Neutrophil (primary cell): ENCODE measurements at regions not wholly inside any gene's neighbourhood (a gene's known extent, or its start where the extent isn't known, plus 50 kb on each side); places are given as distances from the start of the nearest gene placed in this dataset.

ENCODE experiments used
- H3K27ac ChIP-seq: fragments of 200-600 bp; sonication (generic); 2 replicates; pipeline ENCODE4 v1.5.1; 2016; ENCODE audit warnings: mild to moderate bottlenecking, moderate library complexity
- H3K27me3 ChIP-seq: fragments of 200-600 bp; sonication (generic); 2 replicates; pipeline ENCODE4 v1.6.0; 2016; ENCODE audit warnings: mild to moderate bottlenecking
- H3K36me3 ChIP-seq: fragments of 200-600 bp; sonication (generic); 2 replicates; pipeline ENCODE4 v1.5.1; 2017
- H3K4me1 ChIP-seq, 2 experiments: fragments of 200-600 bp in 1 of 2; sonication (generic) in 1 of 2; 1 replicate in 1 of 2; 2 replicates in 1 of 2; pipeline versions ENCODE4 v1.5.1 to v1.6.1; 2013 to 2016; ENCODE audit warnings: low read depth in 1 of 2, low read length in 1 of 2, mild to moderate bottlenecking in 1 of 2, moderate library complexity in 1 of 2; ENCODE audit not compliant: control insufficient read depth in 1 of 2, insufficient read depth in 1 of 2
- H3K4me3 ChIP-seq, 2 experiments: fragments of 200-600 bp in 1 of 2; sonication (generic) in 1 of 2; 1 replicate in 1 of 2; 2 replicates in 1 of 2; pipeline ENCODE4 v1.5.1; 2013 to 2016; ENCODE audit warnings: low read depth in 1 of 2, low read length in 1 of 2, mild to moderate bottlenecking in 1 of 2, moderate library complexity in 1 of 2
- H3K9me3 ChIP-seq: fragments of 200-600 bp; sonication (generic); 2 replicates; pipeline ENCODE4 v1.5.1; 2016
- TF ChIP-seq, protein P1 (sequence below): fragments of 200-600 bp; sonication (generic); IDR thresholded peaks from 2 replicates; pipeline ENCODE4 v1.5.1; 2016; ENCODE audit warnings: antibody characterized with exemption

DNA sequence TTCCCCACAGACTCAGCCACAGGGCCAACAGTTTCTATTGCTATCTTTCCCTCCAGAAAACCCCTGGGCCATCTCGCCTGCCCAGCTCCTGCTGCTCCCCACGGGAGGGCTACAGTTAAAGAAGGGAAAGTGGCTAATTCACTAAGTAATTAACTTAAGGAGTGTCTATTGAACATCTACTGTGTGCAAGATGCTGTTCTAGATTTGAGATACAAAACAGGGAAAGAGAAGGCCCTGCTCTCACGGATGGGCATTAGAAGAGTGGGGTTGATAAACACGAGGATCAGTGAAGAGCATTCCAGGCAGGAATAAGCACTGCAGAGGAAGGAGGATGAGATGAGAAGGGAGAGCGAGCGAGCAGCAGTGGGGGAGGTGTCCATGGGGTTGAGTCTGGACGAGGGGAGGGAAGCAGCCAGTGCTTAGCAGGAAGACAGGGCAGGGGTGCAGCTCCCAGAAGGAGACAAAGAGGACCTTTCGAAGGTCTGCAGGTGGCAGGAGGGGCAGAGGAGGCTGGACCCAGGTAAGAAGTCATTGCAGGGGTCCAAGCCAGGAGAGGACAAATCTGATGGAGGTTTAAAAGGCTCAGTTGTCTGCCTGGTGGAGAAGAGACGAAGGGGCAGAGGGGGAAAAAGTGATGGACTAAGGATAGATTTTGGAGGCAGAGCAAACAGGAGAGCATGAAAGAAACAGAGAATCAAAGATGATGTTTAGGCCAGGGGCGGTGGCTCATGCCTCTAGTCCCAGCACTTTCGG is 64.7 kb downstream of the KLF15 start:
- H3K4me1 ChIP-seq = no peaks in the 10 kb centered on the region
- TF ChIP-seq, protein P1, sequence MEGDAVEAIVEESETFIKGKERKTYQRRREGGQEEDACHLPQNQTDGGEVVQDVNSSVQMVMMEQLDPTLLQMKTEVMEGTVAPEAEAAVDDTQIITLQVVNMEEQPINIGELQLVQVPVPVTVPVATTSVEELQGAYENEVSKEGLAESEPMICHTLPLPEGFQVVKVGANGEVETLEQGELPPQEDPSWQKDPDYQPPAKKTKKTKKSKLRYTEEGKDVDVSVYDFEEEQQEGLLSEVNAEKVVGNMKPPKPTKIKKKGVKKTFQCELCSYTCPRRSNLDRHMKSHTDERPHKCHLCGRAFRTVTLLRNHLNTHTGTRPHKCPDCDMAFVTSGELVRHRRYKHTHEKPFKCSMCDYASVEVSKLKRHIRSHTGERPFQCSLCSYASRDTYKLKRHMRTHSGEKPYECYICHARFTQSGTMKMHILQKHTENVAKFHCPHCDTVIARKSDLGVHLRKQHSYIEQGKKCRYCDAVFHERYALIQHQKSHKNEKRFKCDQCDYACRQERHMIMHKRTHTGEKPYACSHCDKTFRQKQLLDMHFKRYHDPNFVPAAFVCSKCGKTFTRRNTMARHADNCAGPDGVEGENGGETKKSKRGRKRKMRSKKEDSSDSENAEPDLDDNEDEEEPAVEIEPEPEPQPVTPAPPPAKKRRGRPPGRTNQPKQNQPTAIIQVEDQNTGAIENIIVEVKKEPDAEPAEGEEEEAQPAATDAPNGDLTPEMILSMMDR = no peak
- no peaks in the 10 kb centered on the region for H3K9me3 ChIP-seq
- H3K4me3 ChIP-seq = no peak overlapping the region
- no peaks in the 10 kb centered on the region for H3K36me3 ChIP-seq
- no peak overlapping the region for H3K27ac ChIP-seq
- peaks cover 53% of the 10 kb centered on the region for H3K27me3 ChIP-seq

DNA sequence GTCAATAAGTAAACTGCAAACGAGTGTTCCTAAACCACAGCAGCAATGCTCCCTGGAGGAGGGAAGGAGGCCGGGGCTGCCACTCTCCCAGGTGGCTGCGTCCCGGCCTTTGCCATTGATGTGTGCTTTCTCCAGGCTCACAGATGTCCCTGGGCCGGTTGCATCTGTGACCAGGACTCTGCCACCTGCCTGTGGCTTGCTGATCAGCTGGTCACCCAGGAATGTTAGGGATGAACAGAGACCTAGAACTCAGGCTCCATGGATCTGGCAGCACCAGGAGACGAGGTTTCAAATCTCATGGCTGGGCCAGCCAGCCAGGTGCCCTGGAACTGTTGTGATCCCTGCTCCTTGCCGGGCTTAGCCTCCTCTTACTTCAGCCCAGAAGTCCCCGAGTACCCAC is 65.7 kb downstream of the KLF15 start:
- TF ChIP-seq, protein P1 = no peak
- H3K36me3 ChIP-seq = no peaks in the 10 kb centered on the region
- no peaks in the 10 kb centered on the region for H3K9me3 ChIP-seq
- no peak overlapping the region for H3K4me3 ChIP-seq
- H3K27ac ChIP-seq = no peak overlapping the region
- peaks cover 62% of the 10 kb centered on the region for H3K27me3 ChIP-seq
- no peaks in the 10 kb centered on the region for H3K4me1 ChIP-seq

DNA sequence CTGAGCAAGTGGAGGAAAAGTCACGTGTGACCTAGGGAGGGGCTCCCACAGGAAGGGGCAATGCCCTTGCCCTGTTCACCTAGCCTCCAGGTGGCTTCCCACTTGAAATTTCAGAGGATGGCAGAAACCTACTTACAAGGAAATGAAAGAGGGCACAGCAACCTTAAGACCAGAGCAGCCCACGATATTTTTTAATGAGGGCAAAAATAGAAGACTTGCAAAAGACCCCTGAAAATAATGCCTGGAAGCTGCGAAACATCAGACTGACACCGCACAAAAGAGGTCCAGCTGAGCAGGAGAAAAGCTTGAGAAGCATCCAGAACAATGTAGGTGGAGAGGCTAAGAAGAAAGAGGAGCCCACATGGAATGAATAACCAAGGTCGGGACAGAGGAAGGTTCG is 66.1 kb downstream of the KLF15 start:
- H3K4me1 ChIP-seq = no peaks in the 10 kb centered on the region
- no peaks in the 10 kb centered on the region for H3K9me3 ChIP-seq
- peaks cover 67% of the 10 kb centered on the region for H3K27me3 ChIP-seq
- TF ChIP-seq, protein P1 = no peak
- no peak overlapping the region for H3K4me3 ChIP-seq
- H3K27ac ChIP-seq = no peak overlapping the region
- H3K36me3 ChIP-seq = no peaks in the 10 kb centered on the region

DNA sequence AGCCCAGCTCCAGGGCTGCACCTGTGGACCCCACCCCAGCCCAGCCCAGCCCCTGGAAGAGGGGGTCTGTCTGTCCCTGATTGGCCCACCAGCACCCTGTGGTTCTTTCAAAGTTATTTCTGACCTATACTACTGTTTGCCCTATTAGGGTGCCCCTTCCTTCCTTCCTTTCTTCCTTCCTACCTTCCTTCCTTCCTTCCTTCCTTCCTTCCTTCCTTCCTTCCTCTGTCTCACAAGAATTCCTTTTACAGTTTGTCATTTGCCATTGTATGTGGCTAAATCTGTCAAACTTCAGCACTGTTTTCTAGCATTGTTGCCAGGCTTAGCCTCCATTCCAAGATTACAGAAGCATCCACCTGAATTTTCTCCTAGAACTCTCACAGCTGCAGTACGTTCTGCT is 66.9 kb downstream of the KLF15 start:
- Histone ChIP-seq H3K9me3 (no peaks in the 10 kb centered on the region), H3K4me1 (no peaks in the 10 kb centered on the region), H3K27me3 (peaks cover 75% of the 10 kb centered on the region), H3K4me3 (no peak overlapping the region), H3K36me3 (no peaks in the 10 kb centered on the region), H3K27ac (no peak overlapping the region)
- TF ChIP-seq, protein P1 = no peak

DNA sequence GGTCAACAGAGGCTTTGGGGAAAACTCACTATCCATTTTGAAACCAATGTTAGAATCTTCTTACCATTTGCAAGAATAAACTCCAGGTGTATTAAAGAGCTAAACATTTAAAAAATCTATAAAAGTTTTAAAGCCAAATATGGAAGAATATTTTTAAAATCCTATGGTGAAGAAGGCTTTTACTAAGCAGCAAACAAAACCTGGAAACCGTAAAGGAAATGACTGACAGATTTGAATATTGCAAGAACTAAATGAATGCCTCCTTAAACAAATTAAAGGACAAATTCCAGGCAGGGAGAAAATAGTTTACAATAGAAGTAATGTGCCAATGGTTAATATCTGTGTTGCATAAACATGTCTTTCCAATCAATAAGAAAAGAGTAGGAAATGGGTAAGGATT is 68.1 kb downstream of the KLF15 start:
- H3K4me3 ChIP-seq = no peak overlapping the region
- H3K36me3 ChIP-seq = no peaks in the 10 kb centered on the region
- no peaks in the 10 kb centered on the region for H3K9me3 ChIP-seq
- TF ChIP-seq, protein P1 = no peak
- peaks cover 87% of the 10 kb centered on the region for H3K27me3 ChIP-seq
- no peaks in the 10 kb centered on the region for H3K4me1 ChIP-seq
- H3K27ac ChIP-seq = no peak overlapping the region
